Duodenal mucosa (tissue), 2 donors: ENCODE measurements at regions not wholly inside any gene's neighbourhood (a gene's known extent, or its start where the extent isn't known, plus 50 kb on each side); places are given as distances from the start of the nearest gene placed in this dataset.
A peak's percentile ranks its signal among the peaks of the same experiment; 100 is the strongest.

ENCODE experiments used
- H3K27ac ChIP-seq: one replicate; pipeline ENCODE4 v1.7.0; 2013; ENCODE audit warnings: low read depth, low read length
- H3K27me3 ChIP-seq, 2 donors: one replicate each; pipeline ENCODE4 v1.7.0; 2013; ENCODE audit warnings: low read length in 2 of 2, control low read depth in 1 of 2; ENCODE audit not compliant: insufficient read depth in 2 of 2, control insufficient read depth in 1 of 2
- H3K36me3 ChIP-seq, 2 donors: one replicate each; pipeline ENCODE4 v1.7.0; 2013; ENCODE audit warnings: low read length in 2 of 2, control low read depth in 1 of 2; ENCODE audit not compliant: insufficient read depth in 2 of 2, control insufficient read depth in 1 of 2
- H3K4me1 ChIP-seq, 2 donors: one replicate each; pipeline ENCODE4 v1.7.0; 2013; ENCODE audit warnings: low read length in 2 of 2, control low read depth in 1 of 2; ENCODE audit not compliant: insufficient read depth in 2 of 2, control insufficient read depth in 1 of 2
- H3K4me3 ChIP-seq, 2 donors: one replicate each; pipeline ENCODE4 v1.7.0; 2013; ENCODE audit warnings: low read length in 2 of 2, low read depth in 1 of 2
- H3K9ac ChIP-seq, 2 donors: one replicate each; pipeline ENCODE4 v1.7.0; 2013; ENCODE audit warnings: low read length in 2 of 2, low read depth in 1 of 2
- H3K9me3 ChIP-seq, 2 donors: one replicate each; pipeline ENCODE4 v1.7.0; 2013; ENCODE audit warnings: low read length in 2 of 2, control low read depth in 1 of 2; ENCODE audit not compliant: control insufficient read depth in 1 of 2

GRCh38 chr5:54884195-54884536 is 101.2 kb downstream of the ESM1 start:
- Histone ChIP-seq H3K4me3 (no peak overlapping the region), H3K9ac (no peak overlapping the region), H3K36me3 (no peaks in the 10 kb centered on the region), H3K9me3 (no peaks in the 10 kb centered on the region), H3K27ac (no peak overlapping the region), H3K27me3 (peaks cover 32 to 50% of the 10 kb centered on the region in 2 donors), H3K4me1 (peaks cover 0 to 5% of the 10 kb centered on the region in 2 donors)

- H3K4me1 ChIP-seq = peaks cover 0 to 5% of the 10 kb centered on the region in 2 donors
- H3K4me3 ChIP-seq = peak overlapping the region; percentile 56 to 62
- peaks cover 32 to 50% of the 10 kb centered on the region in 2 donors for H3K27me3 ChIP-seq
- H3K9ac ChIP-seq = peak overlapping the region in 1 of 2 donors; percentile 14
- no peaks in the 10 kb centered on the region for H3K9me3 ChIP-seq
- no peak overlapping the region for H3K27ac ChIP-seq
- no peaks in the 10 kb centered on the region for H3K36me3 ChIP-seq
These were observed 101.8 kb downstream of the ESM1 start for GRCh38 chr5:54883374-54884194.

GRCh38 chr5:54882841-54883240 is 102.6 kb downstream of the ESM1 start:
- no peak overlapping the region for H3K9ac ChIP-seq
- no peak overlapping the region for H3K27ac ChIP-seq
- H3K27me3 ChIP-seq = peaks cover 32 to 48% of the 10 kb centered on the region in 2 donors
- H3K4me1 ChIP-seq = peaks cover 0 to 5% of the 10 kb centered on the region in 2 donors
- no peaks in the 10 kb centered on the region for H3K36me3 ChIP-seq
- peak overlapping the region in 1 of 2 donors; percentile 56 for H3K4me3 ChIP-seq
- no peaks in the 10 kb centered on the region for H3K9me3 ChIP-seq

GRCh38 chr5:54882101-54882500 is 103.3 kb downstream of the ESM1 start:
- peaks cover 0 to 5% of the 10 kb centered on the region in 2 donors for H3K4me1 ChIP-seq
- H3K9ac ChIP-seq = no peak overlapping the region
- H3K9me3 ChIP-seq = no peaks in the 10 kb centered on the region
- H3K4me3 ChIP-seq = no peak overlapping the region
- H3K27ac ChIP-seq = no peak overlapping the region
- peaks cover 32 to 42% of the 10 kb centered on the region in 2 donors for H3K27me3 ChIP-seq
- H3K36me3 ChIP-seq = no peaks in the 10 kb centered on the region

GRCh38 chr5:54881286-54882005 is 103.9 kb downstream of the ESM1 start:
- Histone ChIP-seq H3K9me3 (no peaks in the 10 kb centered on the region), H3K4me3 (no peak overlapping the region)

GRCh38 chr5:54876976-54877375 is 108.4 kb downstream of the ESM1 start:
- no peak overlapping the region for H3K4me3 ChIP-seq
- H3K27ac ChIP-seq = no peak overlapping the region
- no peaks in the 10 kb centered on the region for H3K9me3 ChIP-seq
- no peaks in the 10 kb centered on the region for H3K4me1 ChIP-seq
- H3K36me3 ChIP-seq = no peaks in the 10 kb centered on the region
- peaks cover 2 to 8% of the 10 kb centered on the region in 2 donors for H3K27me3 ChIP-seq
- H3K9ac ChIP-seq = no peak overlapping the region

More at GRCh38 chr5:54881286-54882005, 103.9 kb downstream of the ESM1 start:
- H3K27me3 ChIP-seq = peaks cover 32 to 42% of the 10 kb centered on the region in 2 donors
- peaks cover 0 to 5% of the 10 kb centered on the region in 2 donors for H3K4me1 ChIP-seq
- no peaks in the 10 kb centered on the region for H3K36me3 ChIP-seq
- no peak overlapping the region for H3K9ac ChIP-seq
- no peak overlapping the region for H3K27ac ChIP-seq

- Histone ChIP-seq H3K4me3 (no peak overlapping the region), H3K36me3 (no peaks in the 10 kb centered on the region), H3K27ac (no peak overlapping the region), H3K27me3 (peaks cover 2 to 5% of the 10 kb centered on the region in 2 donors), H3K9me3 (no peaks in the 10 kb centered on the region), H3K9ac (no peak overlapping the region), H3K4me1 (no peaks in the 10 kb centered on the region)
These were observed 108.8 kb downstream of the ESM1 start for GRCh38 chr5:54876556-54876955.

- Histone ChIP-seq H3K27ac (no peak overlapping the region), H3K9ac (no peak overlapping the region), H3K27me3 (peaks cover 0 to 3% of the 10 kb centered on the region in 2 donors)
These were observed 110.9 kb downstream of the ESM1 start for GRCh38 chr5:54874337-54875021.

GRCh38 chr5:54873691-54874090 is 111.7 kb downstream of the ESM1 start:
- Histone ChIP-seq H3K27me3 (peaks cover 0 to 3% of the 10 kb centered on the region in 2 donors), H3K4me1 (no peaks in the 10 kb centered on the region), H3K9ac (no peak overlapping the region), H3K4me3 (no peak overlapping the region), H3K27ac (no peak overlapping the region), H3K36me3 (no peaks in the 10 kb centered on the region), H3K9me3 (no peaks in the 10 kb centered on the region)

More at GRCh38 chr5:54874337-54875021, 110.9 kb downstream of the ESM1 start:
- no peak overlapping the region for H3K4me3 ChIP-seq
- no peaks in the 10 kb centered on the region for H3K4me1 ChIP-seq
- no peaks in the 10 kb centered on the region for H3K36me3 ChIP-seq
- no peaks in the 10 kb centered on the region for H3K9me3 ChIP-seq

GRCh38 chr5:54872810-54873209 is 112.6 kb downstream of the ESM1 start:
- peaks cover 3% of the 10 kb centered on the region in 2 donors for H3K27me3 ChIP-seq
- H3K9me3 ChIP-seq = no peaks in the 10 kb centered on the region
- no peaks in the 10 kb centered on the region for H3K36me3 ChIP-seq
- no peaks in the 10 kb centered on the region for H3K4me1 ChIP-seq
- no peak overlapping the region for H3K27ac ChIP-seq
- no peak overlapping the region for H3K9ac ChIP-seq
- H3K4me3 ChIP-seq = no peak overlapping the region
